RWPE1 (cell line): ENCODE measurements at regions not wholly inside any gene's neighbourhood (a gene's known extent, or its start where the extent isn't known, plus 50 kb on each side); places are given as distances from the start of the nearest gene placed in this dataset.
"Not testable (repeated sequence)": the region's sequence is repeated elsewhere in the genome, so short reads cannot be mapped to it uniquely, and the experiment has no call there.

ENCODE experiments used
- CTCF ChIA-PET: fragments of 350-600 bp; sonication (Branson Sonifier 250); formaldehyde crosslinking; extraction: SDS; loops from one replicate; lab custom pipeline; 2021; lab: Yijun Ruan, JAX
- POLR2A ChIA-PET: fragments of 400-600 bp; formaldehyde crosslinking; extraction: SDS; loops from one replicate; lab custom pipeline; 2020; ENCODE audit warnings: antibody characterized with exemption; ENCODE audit not compliant: low non-redundant PET; lab: Yijun Ruan, JAX
- DNase-seq: peaks from one replicate; pipeline ENCODE4 v3.0.0; 2012; ENCODE audit warnings: low spot score
- H3K27ac ChIP-seq: fragments of 450-650 bp; 2 replicates; pipeline ENCODE4 v1.5.1; 2017
- TF ChIP-seq, protein P1 (sequence below): fragments of 450-650 bp; conservative IDR thresholded peaks from 2 replicates; pipeline ENCODE4 v1.5.1; 2017; ENCODE audit warnings: low read depth, mild to moderate bottlenecking

DNA sequence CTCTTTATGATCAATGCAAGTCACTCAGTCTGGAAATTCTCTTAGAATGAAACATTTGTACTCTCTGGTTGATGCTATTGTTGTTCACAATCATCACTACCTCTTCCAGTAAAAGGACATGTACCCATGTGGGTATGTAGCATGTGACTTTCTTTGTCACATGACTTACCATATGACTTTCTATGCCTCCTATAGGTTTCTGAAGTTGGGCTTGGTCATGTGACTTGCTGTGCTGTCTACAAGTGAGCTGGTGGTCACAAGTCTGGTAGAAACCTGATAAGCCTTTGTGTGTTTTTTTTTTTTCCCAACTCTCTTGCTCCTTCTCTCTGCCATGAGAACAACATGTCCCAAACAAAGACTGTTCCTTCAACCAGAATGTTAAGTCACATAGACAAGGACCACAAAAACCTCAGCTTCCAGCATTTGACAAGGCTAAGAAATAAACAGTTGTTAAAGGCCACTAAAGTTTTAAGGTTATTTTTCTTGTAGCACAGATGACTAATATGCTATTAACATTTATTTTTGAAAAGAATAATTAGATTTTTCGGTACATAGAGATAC, 379.2 kb upstream of the SLC35B3 start:
- TF ChIP-seq, protein P1, sequence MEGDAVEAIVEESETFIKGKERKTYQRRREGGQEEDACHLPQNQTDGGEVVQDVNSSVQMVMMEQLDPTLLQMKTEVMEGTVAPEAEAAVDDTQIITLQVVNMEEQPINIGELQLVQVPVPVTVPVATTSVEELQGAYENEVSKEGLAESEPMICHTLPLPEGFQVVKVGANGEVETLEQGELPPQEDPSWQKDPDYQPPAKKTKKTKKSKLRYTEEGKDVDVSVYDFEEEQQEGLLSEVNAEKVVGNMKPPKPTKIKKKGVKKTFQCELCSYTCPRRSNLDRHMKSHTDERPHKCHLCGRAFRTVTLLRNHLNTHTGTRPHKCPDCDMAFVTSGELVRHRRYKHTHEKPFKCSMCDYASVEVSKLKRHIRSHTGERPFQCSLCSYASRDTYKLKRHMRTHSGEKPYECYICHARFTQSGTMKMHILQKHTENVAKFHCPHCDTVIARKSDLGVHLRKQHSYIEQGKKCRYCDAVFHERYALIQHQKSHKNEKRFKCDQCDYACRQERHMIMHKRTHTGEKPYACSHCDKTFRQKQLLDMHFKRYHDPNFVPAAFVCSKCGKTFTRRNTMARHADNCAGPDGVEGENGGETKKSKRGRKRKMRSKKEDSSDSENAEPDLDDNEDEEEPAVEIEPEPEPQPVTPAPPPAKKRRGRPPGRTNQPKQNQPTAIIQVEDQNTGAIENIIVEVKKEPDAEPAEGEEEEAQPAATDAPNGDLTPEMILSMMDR = no peak
- POLR2A ChIA-PET = no interaction called here
- DNase-seq = no peak
- CTCF ChIA-PET = no interaction called here
- H3K27ac ChIP-seq = no peak overlapping the region

DNA sequence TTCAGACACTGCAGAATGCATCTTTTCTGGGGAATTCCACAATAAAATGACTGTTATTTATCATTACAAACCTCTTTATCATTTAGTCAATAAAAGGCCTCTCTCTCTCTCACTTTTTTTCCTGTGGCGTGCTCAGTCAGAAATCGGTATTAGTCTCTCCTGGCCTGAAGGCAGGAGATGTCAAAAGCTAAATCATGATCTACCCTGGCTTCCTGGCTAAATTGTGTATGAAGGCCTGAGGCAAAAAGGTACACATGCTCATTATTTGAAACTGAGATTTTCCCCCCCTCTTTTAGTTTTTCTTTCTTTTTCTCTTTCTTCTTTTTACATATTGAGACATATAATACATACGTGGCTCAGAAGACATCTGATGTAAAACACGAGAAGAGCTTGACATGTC, 375.0 kb upstream of the SLC35B3 start:
- TF ChIP-seq, protein P1 = no peak
- H3K27ac ChIP-seq = no peak overlapping the region
- CTCF ChIA-PET = no interaction called here
- POLR2A ChIA-PET = no interaction called here
- DNase-seq = no peak

DNA sequence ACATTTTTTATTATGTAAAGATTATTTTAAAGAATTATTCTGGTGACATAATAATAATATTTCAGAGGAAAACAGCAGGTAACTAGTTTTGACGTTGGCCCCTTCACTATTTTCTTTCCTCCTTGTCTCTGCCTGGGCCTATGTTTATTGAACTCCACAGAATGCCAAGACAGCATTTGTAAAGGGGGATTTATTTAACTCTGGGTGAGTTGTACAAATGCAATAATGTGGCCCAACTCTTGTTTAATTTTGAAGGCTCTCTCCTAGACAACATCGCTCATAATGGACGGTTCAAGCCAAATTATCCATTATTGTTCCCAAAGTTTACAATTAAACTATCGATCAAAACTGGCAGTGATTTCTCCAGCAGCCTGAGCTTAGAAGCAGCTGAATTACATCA, 374.3 kb upstream of the SLC35B3 start:
- CTCF ChIA-PET = no interaction called here
- POLR2A ChIA-PET = no interaction called here
- no peak overlapping the region for H3K27ac ChIP-seq
- TF ChIP-seq, protein P1 = no peak
- DNase-seq = no peak

DNA sequence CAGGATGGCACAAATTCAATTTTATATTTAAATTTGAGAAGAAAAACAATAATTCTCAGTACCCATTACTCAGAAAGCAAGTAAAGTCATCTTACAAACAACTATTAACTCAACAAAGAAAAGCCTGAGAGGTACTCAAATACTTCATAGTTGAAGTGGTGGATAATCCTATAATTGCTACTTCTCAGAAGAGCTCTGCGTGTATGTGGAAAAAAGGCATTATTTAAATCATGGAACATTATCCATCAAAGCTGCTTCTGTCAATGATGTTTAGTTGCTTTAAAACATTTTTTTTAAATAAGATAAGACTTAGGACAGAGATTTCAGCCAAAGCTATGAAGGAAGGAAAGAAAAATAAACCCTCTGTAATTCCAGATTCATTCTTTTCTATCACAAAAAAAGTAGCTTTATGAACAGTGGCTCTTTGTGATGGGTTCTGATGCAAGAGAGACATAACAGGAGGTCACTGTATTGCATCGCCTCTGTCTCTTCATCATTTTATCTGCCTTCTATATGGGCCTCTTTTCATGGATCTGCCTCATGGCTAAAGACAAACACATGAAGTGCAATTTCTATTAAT, 367.9 kb upstream of the SLC35B3 start:
- ChIA-PET CTCF (no interaction called here), POLR2A (no interaction called here)
- DNase-seq = no peak
- TF ChIP-seq, protein P1 = no peak
- H3K27ac ChIP-seq = no peak overlapping the region

DNA sequence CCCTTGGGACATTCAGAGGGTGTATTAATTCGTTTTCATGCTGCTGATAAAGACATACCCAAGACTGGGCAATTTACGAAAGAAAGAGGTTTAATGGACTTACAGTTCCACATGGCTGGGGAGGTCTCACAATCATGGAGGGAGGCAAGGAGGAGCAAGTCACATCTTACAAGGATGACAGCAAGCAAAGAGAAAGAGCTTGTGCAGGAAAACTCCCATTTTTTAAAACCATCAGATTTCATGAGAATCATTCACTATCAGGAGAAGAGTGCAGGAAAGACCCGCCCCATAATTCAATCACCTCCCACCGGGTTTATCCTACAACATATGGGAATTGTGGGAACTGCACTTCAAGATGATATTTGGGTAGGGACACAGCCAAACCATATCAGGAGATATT, 367.1 kb upstream of the SLC35B3 start:
- CTCF ChIA-PET, POLR2A ChIA-PET, DNase-seq, H3K27ac ChIP-seq: not testable (repeated sequence)

DNA sequence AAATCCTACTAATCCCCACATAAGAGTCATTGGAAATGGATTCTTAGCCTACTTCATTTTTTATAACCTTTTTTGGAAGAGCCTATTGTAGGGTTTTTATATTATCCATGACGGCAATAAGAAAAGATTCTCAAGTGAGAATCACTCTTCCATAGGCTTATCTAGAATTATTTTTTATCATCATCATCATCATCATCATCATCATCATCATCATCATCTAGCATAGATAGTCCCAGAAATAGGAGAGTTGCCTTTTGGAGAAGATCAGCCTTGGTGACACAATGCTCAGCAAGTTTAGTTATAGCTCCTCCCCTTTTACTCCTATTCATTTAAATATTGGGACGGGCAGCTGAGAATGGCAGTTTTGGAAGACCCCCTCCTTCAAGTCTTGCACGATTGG, 359.1 kb upstream of the SLC35B3 start:
- TF ChIP-seq, protein P1 = no peak
- POLR2A ChIA-PET = no interaction called here
- CTCF ChIA-PET = interaction anchor here (0.7 kb wide), 1 partner anchor 354 kb away, joined by 3 read pairs; no protein-coding TSS in a partner anchor
- no peak for DNase-seq
- H3K27ac ChIP-seq = no peak overlapping the region

DNA sequence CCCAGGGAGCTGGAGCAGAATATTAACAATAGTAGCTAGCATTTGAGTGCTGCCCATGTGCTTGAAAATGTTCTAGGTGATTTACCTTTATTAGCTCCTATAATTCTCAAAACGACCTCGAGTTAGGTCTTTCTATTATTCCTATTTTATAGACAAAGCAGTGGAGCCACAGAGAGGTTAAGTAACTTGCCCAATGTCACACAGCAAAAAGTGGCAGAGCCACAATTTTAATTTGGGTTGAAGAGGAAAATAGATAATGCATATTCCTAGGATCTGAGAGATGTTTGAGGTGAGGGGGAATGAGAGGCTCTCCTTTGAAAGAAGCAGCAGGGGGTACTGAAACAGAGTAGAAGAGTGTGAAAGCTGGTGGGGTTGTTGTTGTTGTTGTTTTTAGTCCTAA, 354.5 kb upstream of the SLC35B3 start:
- DNase-seq = no peak
- CTCF ChIA-PET = no interaction called here
- no peak overlapping the region for H3K27ac ChIP-seq
- POLR2A ChIA-PET = no interaction called here
- TF ChIP-seq, protein P1 = no peak
